ENCODE measurements at regions not wholly inside any gene's neighbourhood (a gene's known extent, or its start where the extent isn't known, plus 50 kb on each side); places are given as distances from the start of the nearest gene placed in this dataset.
A peak's percentile ranks its signal among the peaks of the same experiment; 100 is the strongest.
"Not testable (repeated sequence)": the region's sequence is repeated elsewhere in the genome, so short reads cannot be mapped to it uniquely, and the experiment has no call there.

DNA sequence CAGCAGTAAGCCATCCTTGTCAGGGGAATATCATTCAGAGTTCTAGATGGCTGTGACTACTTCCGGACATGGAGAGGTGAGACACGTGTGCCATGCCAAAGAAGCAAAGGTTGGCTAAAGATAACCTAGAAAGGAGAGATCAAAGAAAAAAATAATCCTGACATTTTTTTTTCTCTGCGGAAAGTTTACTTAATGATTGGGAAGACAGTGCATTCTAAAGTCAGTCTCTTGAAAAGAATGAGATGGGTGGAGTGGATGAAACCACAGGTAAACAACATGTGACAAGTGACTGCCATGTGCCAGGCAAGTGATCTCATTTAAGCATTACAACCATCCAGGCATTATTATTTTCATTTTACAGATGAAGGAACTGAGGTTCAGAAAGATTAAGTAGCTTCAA, 436.6 kb downstream of the SOX2 start:
- DNase-seq: no peak

DNA sequence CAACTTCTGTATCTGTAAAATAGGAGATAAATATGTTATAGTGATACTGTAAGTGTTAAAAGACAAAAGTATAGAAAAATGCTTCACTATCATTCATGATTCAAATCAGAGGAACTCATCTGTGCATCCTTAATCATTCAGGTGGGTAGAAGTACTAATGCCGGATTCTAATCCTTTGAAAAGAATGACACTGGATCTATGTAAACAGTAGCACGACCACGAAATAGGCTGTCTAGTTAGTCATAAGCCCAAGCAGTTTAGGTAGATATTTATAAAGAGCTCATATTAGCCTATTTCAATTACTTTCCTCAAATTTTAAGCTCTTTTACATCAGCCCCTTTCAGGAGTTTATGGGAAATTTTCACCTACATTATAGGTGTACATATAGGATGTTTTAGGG, 437.9 kb downstream of the SOX2 start:
- DNase-seq: no peak

GRCh38 chr3:182156326-182156725, 444.6 kb downstream of the SOX2 start:
- DNase-seq: not testable (repeated sequence)

- no peak for DNase-seq
These were observed 453.5 kb downstream of the SOX2 start for GRCh38 chr3:182165234-182165633.

- DNase-seq: no peak
These were observed 460.8 kb downstream of the SOX2 start for GRCh38 chr3:182172534-182172933.

DNA sequence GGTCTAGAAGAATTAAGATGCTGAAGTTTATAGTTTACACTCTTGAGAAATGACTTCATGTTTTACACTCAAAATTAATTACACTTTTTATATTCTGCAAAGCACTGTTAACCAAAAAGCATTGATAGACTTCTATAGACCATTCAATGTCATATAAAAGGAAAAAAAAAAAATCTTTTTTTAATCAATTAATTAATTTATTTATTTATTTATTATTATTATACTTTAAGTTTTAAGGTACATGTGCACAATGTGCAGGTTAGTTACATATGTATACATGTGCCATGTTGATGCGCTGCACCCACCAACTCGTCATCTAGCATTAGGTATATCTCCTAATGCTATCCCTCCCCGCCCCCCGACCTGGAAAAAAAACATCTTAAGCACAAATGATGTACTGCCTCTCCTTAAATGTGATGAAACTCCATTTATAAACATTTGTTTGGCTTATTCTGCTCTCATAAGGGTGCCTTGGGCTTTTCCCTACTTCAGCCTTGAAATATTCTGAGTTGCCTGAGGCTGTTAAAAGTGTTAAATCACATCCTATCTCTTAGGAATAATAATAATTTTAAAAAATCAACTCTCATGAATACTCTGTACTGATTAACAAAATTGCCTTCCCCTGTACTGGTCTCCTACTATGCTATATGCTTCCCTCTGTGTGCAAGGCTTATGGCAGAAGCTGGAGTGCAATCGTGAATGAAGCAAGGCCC, 466.9 kb downstream of the SOX2 start:
- no peak for DNase-seq

GRCh38 chr3:182179631-182180030, 467.9 kb downstream of the SOX2 start:
- no peak for DNase-seq

DNA sequence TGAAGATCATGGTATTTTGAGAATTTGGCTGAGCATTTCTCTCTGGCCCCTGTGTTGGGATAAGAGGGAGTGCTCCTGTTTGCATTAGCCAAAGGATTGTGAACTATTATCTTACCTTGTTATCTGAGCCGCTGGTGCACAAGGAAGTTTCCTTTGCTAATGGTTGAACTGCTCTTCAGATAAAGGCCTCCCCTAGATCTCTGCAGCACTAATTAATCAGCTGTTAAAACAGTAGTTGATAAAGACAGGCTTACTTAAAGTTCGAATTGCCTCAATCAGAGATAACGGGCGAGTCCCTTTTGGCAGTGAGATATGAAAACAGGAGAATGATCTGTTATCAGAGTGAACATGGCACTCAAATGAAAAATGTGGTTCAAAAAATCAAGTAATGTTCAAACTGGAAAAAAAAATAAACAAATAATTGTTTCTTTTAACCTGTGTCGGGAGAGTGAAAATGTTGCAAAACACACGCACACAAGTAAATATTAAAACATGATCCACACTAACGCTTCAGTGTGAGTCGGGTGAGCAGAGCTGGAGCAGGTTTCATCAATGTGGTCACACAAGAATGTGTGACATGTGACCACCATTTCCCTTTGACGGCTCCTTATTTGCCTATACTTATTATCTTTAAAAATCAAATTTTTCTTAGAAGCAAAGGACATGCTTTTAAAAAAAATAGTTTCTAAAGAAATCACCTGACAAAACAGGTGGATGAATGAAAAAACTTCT, 469.1 kb downstream of the SOX2 start:
- DNase-seq: no peak

DNA sequence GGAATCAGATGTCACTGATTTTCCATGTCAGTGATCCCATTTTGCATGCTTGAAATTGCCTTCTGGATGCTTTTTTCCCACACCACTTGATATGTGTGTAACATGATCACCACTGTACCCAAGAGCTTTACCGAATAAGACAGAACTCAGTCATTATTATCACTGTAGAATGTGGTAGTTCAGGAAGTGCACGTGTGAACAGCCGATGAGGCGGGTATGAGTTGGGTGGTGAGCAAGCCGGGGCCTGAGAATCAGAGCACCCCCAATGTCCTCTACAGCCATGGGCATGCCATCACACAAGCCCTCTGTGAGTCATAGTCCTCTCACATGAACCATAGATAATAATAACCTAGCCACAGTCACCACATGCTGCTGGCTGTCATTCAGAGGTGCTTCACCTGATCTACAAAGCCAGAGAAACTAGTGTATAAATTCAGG, 470.8 kb downstream of the SOX2 start:
- DNase-seq: peak; percentile 20 to 74

DNA sequence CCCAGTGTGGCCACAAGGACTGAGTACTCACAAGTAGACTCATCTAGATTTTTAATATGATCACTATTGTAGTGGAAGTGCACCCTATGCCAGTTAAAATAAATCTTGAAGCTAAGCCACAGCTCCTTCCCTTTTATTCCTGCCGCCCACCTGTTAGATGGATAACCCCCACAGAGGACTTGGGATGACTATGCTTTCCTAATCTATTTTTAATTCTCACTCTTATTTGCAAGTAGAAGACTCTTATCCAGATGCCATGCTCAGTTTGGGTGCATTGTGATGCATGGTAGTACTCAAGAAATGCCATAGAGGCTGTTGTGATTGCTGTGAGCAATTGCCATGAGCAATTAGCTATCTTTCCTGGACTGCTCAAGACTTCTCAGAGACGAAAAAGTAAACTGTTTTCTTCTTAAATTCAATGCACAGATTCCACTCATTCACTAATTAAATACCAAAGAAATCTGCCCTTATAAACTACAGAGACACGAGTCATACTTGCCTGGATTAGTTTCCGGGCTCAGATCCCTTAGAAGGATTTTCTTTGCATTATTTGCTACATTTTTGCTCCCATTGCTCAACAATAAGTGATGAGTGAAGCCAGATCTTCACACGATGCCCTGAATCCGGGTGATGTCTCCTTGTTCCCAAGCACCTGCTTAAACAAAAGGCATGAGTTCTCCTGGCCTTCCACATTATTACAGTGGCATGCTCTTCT, 472.1 kb downstream of the SOX2 start:
- DNase-seq: no peak

- no peak for DNase-seq
These were observed 473.6 kb downstream of the SOX2 start for GRCh38 chr3:182185313-182185712.

- DNase-seq: no peak
These were observed 478.3 kb downstream of the SOX2 start for GRCh38 chr3:182190056-182190455.

- DNase-seq: no peak
These were observed 486.6 kb downstream of the SOX2 start for GRCh38 chr3:182198345-182198744.

GRCh38 chr3:182201456-182202168, 489.9 kb downstream of the SOX2 start:
- DNase-seq: no peak

DNA sequence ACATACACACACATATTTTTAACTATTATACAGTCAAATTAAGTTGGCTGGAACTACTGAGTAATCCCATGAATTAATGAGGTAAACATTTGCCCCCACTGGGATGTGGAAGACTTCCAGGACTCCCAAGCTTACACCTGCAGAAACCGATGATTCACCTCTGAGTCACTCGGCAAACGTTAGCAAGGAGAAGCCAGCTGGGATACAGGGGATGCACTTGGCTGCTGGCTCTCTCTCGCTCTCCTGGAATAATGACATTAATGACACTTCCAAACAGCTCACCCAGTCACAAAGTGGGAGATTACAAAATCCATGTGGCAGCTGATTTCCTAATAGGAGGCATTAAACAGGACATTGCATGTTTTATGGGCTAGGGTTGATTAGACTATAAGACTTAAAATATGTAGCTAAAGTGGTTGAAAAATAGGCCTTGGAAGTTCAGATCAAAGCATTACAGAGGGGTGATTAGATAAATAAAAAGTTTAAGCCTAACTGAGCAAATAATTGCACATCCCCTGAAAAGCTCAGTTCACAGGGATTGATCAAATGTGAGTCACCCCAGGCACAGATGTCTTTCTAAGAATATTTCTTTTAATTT, 500.9 kb downstream of the SOX2 start:
- peak; percentile 65 to 85 for DNase-seq

DNA sequence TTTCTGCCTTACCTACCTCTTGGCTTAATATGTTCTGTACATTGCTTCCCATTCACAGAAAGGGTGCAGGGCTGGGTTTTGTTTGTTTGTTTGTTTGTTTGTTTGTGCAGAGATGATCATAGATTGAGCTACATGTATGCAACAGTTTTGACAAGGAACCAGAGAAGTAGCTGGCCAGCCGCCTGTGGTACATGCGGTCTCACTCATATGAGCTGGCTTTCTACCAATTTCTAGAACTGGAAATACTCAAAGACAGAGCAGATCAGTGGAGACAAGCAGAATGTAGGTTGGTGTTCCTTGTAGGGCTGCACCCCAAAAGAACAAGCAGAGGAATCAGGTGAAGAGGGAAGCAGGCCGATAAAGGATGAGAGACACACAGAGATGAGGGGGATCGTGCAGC, 502.7 kb downstream of the SOX2 start:
- DNase-seq: no peak

DNA sequence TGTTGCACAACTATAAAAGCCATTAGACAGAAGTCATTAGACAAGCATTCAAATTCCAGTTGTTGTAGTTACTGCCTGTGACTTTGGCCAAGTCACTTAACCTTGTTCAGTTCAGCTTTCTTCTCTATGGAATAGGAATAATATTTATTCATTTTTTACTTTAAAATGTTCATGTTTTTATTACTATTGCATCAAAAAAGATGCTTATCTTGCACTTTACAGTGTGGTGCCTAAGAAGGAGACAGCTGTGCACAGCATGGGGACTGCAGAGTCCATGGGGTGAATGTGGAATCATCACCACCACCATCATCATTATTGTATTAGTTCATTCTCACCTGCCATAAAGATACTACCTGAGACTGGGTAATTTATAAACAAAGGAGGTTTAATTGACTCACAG, 504.2 kb downstream of the SOX2 start:
- no peak for DNase-seq

GRCh38 chr3:182216311-182216970, 504.7 kb downstream of the SOX2 start:
- no peak for DNase-seq

GRCh38 chr3:182220013-182220412, 508.3 kb downstream of the SOX2 start:
- DNase-seq: no peak

- DNase-seq: no peak
These were observed 508.7 kb downstream of the SOX2 start for GRCh38 chr3:182220471-182220870.

- no peak for DNase-seq
These were observed 515.3 kb downstream of the SOX2 start for GRCh38 chr3:182226995-182227394.

DNA sequence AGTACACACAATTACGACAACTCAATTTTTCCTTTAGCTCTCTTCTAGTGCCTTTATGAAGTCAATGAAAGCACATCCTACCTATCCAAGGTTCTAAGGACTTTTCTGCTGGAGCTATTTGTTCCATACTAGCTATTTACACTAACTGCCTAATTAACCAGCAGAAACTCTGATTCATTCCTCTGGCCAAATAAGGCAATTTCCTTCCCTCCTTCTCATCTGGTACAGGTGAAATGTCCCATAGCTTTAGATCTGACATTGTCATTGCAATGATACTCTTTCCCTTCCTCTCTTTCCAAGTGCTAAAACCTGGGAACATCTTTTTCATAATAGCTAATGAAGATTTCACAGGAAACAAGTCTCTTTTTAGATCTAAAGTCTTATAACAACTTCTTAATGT, 521.7 kb downstream of the SOX2 start:
- no peak for DNase-seq

All from NCI-H524 (cell line).